ENCODE measurements at regions not wholly inside any gene's neighbourhood (a gene's known extent, or its start where the extent isn't known, plus 50 kb on each side); places are given as distances from the start of the nearest gene placed in this dataset.

GRCh38 chr3:82078246-82078645 is 316.8 kb upstream of the GBE1 start:
- no peak for DNase-seq

- DNase-seq = no peak
Measured at GRCh38 chr3:82067420-82067819, 306.0 kb upstream of the GBE1 start.

- no peak for DNase-seq
Measured at GRCh38 chr3:82058809-82059208, 297.4 kb upstream of the GBE1 start.

GRCh38 chr3:82055792-82056191 is 294.3 kb upstream of the GBE1 start:
- no peak for DNase-seq

- no peak for DNase-seq
Measured at GRCh38 chr3:82054849-82055248, 293.4 kb upstream of the GBE1 start.

- DNase-seq = no peak
Measured at GRCh38 chr3:82053236-82053635, 291.8 kb upstream of the GBE1 start.

GRCh38 chr3:82050382-82050781 is 288.9 kb upstream of the GBE1 start:
- no peak for DNase-seq

GRCh38 chr3:82048711-82049110 is 287.3 kb upstream of the GBE1 start:
- DNase-seq = no peak

GRCh38 chr3:82044930-82045705 is 283.7 kb upstream of the GBE1 start:
- peak; percentile 44 to 96 (median 79) for DNase-seq

GRCh38 chr3:82038556-82038955 is 277.1 kb upstream of the GBE1 start:
- peak in 2 of 3 experiments; percentile 14 to 65 for DNase-seq

GRCh38 chr3:82033186-82033585 is 271.7 kb upstream of the GBE1 start:
- DNase-seq = no peak

GRCh38 chr3:82031596-82031995 is 270.2 kb upstream of the GBE1 start:
- DNase-seq = no peak

GRCh38 chr3:82030916-82031315 is 269.5 kb upstream of the GBE1 start:
- DNase-seq = no peak

- DNase-seq = no peak
Measured at GRCh38 chr3:82022836-82023235, 261.4 kb upstream of the GBE1 start.

- no peak for DNase-seq
Measured at GRCh38 chr3:82020282-82020681, 258.8 kb upstream of the GBE1 start.

- no peak for DNase-seq
Measured at GRCh38 chr3:82015241-82015640, 253.8 kb upstream of the GBE1 start.

- DNase-seq = no peak
Measured at GRCh38 chr3:82012775-82013174, 251.3 kb upstream of the GBE1 start.

GRCh38 chr3:82011336-82011735 is 249.9 kb upstream of the GBE1 start:
- no peak for DNase-seq

- DNase-seq = no peak
Measured at GRCh38 chr3:82005266-82005665, 243.8 kb upstream of the GBE1 start.

GRCh38 chr3:82004266-82004665 is 242.8 kb upstream of the GBE1 start:
- peak in 1 of 3 experiments; percentile 16 for DNase-seq

- peak in 1 of 3 experiments; percentile 25 for DNase-seq
Measured at GRCh38 chr3:82002986-82003642, 241.7 kb upstream of the GBE1 start.

GRCh38 chr3:82002491-82002890 is 241.0 kb upstream of the GBE1 start:
- peak in 1 of 3 experiments; percentile 25 for DNase-seq

- no peak for DNase-seq
Measured at GRCh38 chr3:82001276-82001923, 240.0 kb upstream of the GBE1 start.

GRCh38 chr3:82000773-82001172 is 239.3 kb upstream of the GBE1 start:
- DNase-seq = peak in 1 of 3 experiments; percentile 31
